HCT116 (cell line): ENCODE measurements at regions not wholly inside any gene's neighbourhood (a gene's known extent, or its start where the extent isn't known, plus 50 kb on each side); places are given as distances from the start of the nearest gene placed in this dataset.

ENCODE experiments used
- ATAC-seq: fragments of 200-7000 bp; cut with Tn5 transposase; 2 replicates; pipeline ENCODE4 v1.9.1; 2020; ENCODE audit warnings: mild to moderate bottlenecking, moderate library complexity
- BruUV-seq: library from RNA; stranded (reverse); fragments of 400-500 nt; replicated peaks from 2 replicates; lab custom pipeline; 2021; lab: Mats Ljungman, UMichigan
- CTCF ChIA-PET: fragments of 300-600 bp; sonication (Branson Sonifier 250); formaldehyde crosslinking; loops from one replicate; lab custom pipeline; 2021; ENCODE audit warnings: antibody characterized with exemption; lab: Charles Lee
- POLR2A ChIA-PET: fragments of 300-600, 350-600 bp; sonication (Branson Sonifier 250); formaldehyde crosslinking; loops from one replicate; lab custom pipeline; 2021; ENCODE audit warnings: antibody characterized with exemption; lab: Charles Lee
- RAD21 ChIA-PET, 2 experiments: fragments of 300-600 bp; sonication (Branson Sonifier 250); formaldehyde crosslinking; loops; one replicate each; lab custom pipeline; 2023; ENCODE audit warnings: low total read pairs in 2 of 2; ENCODE audit not compliant: uncharacterized antibody in 2 of 2, unreplicated experiment in 2 of 2, low non-redundant PET in 1 of 2; lab: Charles Lee
- DNase-seq: peaks from one replicate; pipeline ENCODE4 v3.0.0-alpha.2; 2010; ENCODE audit warnings: low read depth, low spot score
- H2AFZ ChIP-seq: fragments of 200-600 bp; shearing (Covaris generic), sonication (generic); 2 replicates; pipeline ENCODE4 v1.6.1; 2017; ENCODE audit warnings: low read depth, mixed run types, mixed read lengths, antibody characterized with exemption, low read length; ENCODE audit not compliant: poor library complexity, severe bottlenecking
- H3K27ac ChIP-seq: 2 replicates; pipeline ENCODE4 v1.5.1; 2012; ENCODE audit warnings: low read depth, low read length
- H3K27me3 ChIP-seq: fragments of 200-600 bp; sonication (generic); 2 replicates; pipeline ENCODE4 v1.6.1; 2016; ENCODE audit warnings: mixed run types, low read length, mixed read lengths; ENCODE audit not compliant: insufficient read depth
- H3K36me3 ChIP-seq, 2 experiments: fragments of 200-500 bp in 1 of 2; fragments of 200-600 bp in 1 of 2; sonication (Bioruptor generic) in 1 of 2; sonication (generic) in 1 of 2; 2 replicates each; pipeline versions ENCODE4 v1.5.1 to v1.6.1; 2014 to 2016; ENCODE audit warnings: low read length in 2 of 2, inconsistent platforms in 1 of 2, mixed read lengths in 1 of 2, mixed run types in 1 of 2; ENCODE audit not compliant: insufficient read depth in 2 of 2, control insufficient read depth in 1 of 2
- H3K4me1 ChIP-seq, 2 experiments: fragments of 200-600 bp in 1 of 2; sonication (generic) in 1 of 2; 2 replicates each; pipeline versions ENCODE4 v1.5.1 to v1.6.1; 2012 to 2017; ENCODE audit warnings: low read length in 2 of 2, inconsistent platforms in 1 of 2, mild to moderate bottlenecking in 1 of 2, mixed read lengths in 1 of 2, mixed run types in 1 of 2, moderate library complexity in 1 of 2; ENCODE audit not compliant: insufficient read depth in 2 of 2, control insufficient read depth in 1 of 2
- H3K4me2 ChIP-seq: fragments of 200-600 bp; sonication (generic); 2 replicates; pipeline ENCODE4 v1.6.1; 2017; ENCODE audit warnings: mixed run types, low read length, mixed read lengths
- H3K4me3 ChIP-seq, 2 experiments: fragments of 200-600 bp in 1 of 2; sonication (generic) in 1 of 2; replicated peaks in 1 of 2; 2 replicates each; pipeline ENCODE4 v1.5.1; 2011 to 2016; ENCODE audit warnings: low read length in 2 of 2, control low read depth in 1 of 2, low read depth in 1 of 2, mild to moderate bottlenecking in 1 of 2, mixed read lengths in 1 of 2, mixed run types in 1 of 2
- H3K79me2 ChIP-seq: fragments of 200-600 bp; sonication (generic); 2 replicates; pipeline ENCODE4 v1.6.1; 2017; ENCODE audit warnings: mild to moderate bottlenecking, mixed run types, low read length, moderate library complexity, mixed read lengths; ENCODE audit not compliant: insufficient read depth
- H3K9ac ChIP-seq: fragments of 200-600 bp; sonication (generic); 2 replicates; pipeline ENCODE4 v1.6.1; 2016; ENCODE audit warnings: low read length, mixed read lengths
- H3K9me2 ChIP-seq: fragments of 200-600 bp; sonication (generic), shearing (Covaris generic); 2 replicates; pipeline ENCODE4 v1.6.1; 2017; ENCODE audit warnings: mixed run types, mild to moderate bottlenecking, moderate library complexity; ENCODE audit not compliant: insufficient read depth
- H3K9me3 ChIP-seq, 2 experiments: fragments of 200-500 bp in 1 of 2; fragments of 200-600 bp in 1 of 2; sonication (Bioruptor generic) in 1 of 2; sonication (generic) in 1 of 2; 2 replicates each; pipeline ENCODE4 v1.6.1; 2014 to 2017; ENCODE audit warnings: low read length in 2 of 2, mixed read lengths in 2 of 2, inconsistent platforms in 1 of 2, low read depth in 1 of 2, mild to moderate bottlenecking in 1 of 2, mixed run types in 1 of 2, moderate library complexity in 1 of 2; ENCODE audit not compliant: control insufficient read depth in 1 of 2, insufficient read depth in 1 of 2
- H4K20me1 ChIP-seq: fragments of 200-600 bp; sonication (generic), shearing (Covaris generic); 2 replicates; pipeline ENCODE4 v1.6.1; 2017; ENCODE audit warnings: mixed run types, mild to moderate bottlenecking, moderate library complexity; ENCODE audit not compliant: insufficient read depth
- CEBPB ChIP-seq: IDR thresholded peaks from 2 replicates; pipeline ENCODE4 v1.6.1; 2012; ENCODE audit warnings: low read depth
- EGR1 ChIP-seq: IDR thresholded peaks from 2 replicates; pipeline ENCODE4 v1.6.1; 2012; ENCODE audit warnings: low read depth
- ELF1 ChIP-seq: IDR thresholded peaks from 2 replicates; pipeline ENCODE4 v1.6.1; 2012; ENCODE audit warnings: low read depth, borderline replicate concordance
- EZH2 ChIP-seq: fragments of 200-600 bp; sonication (generic); IDR thresholded peaks from 2 replicates; pipeline ENCODE4 v1.6.1; 2017; ENCODE audit warnings: antibody characterized with exemption, mixed run types
- EZH2phosphoT487 ChIP-seq: fragments of 200-600 bp; IDR thresholded peaks from 2 replicates; pipeline ENCODE4 v1.6.1; 2018; ENCODE audit warnings: antibody characterized with exemption, borderline replicate concordance
- FOSL1 ChIP-seq: IDR thresholded peaks from 2 replicates; pipeline ENCODE4 v1.6.1; 2012; ENCODE audit warnings: low read depth
- JUND ChIP-seq: IDR thresholded peaks from 2 replicates; pipeline ENCODE4 v1.6.1; 2012
- POLR2A ChIP-seq: IDR thresholded peaks from 2 replicates; pipeline ENCODE4 v1.7.0; 2011; ENCODE audit warnings: borderline replicate concordance; ENCODE audit not compliant: insufficient read depth, insufficient read length; ENCODE audit errors: extremely low read depth
- RAD21 ChIP-seq: IDR thresholded peaks from 2 replicates; pipeline ENCODE4 v1.6.1; 2012; ENCODE audit warnings: low read depth, mild to moderate bottlenecking
- SIN3A ChIP-seq: IDR thresholded peaks from 2 replicates; pipeline ENCODE4 v1.6.1; 2012; ENCODE audit warnings: low read depth
- SP1 ChIP-seq: IDR thresholded peaks from 2 replicates; pipeline ENCODE4 v1.6.1; 2012; ENCODE audit warnings: low read depth
- SRF ChIP-seq: IDR thresholded peaks from 2 replicates; pipeline ENCODE4 v1.6.1; 2012; ENCODE audit warnings: low read depth
- ZFX ChIP-seq: fragments of 450-650 bp; IDR thresholded peaks from 2 replicates; pipeline ENCODE4 v1.6.1; 2017
- ZNF274 ChIP-seq: fragments of 200-500 bp; sonication (Bioruptor generic); IDR thresholded peaks from 2 replicates; pipeline ENCODE4 v1.6.1; 2014; ENCODE audit warnings: mild to moderate bottlenecking, low read depth, low read length, inconsistent platforms
- intact Hi-C: fragments of 100-400 bp; cut with micrococcal nuclease; formaldehyde crosslinking; loops from 2 replicates; pipeline ENCODE4 v1.10.0; 2022
- TF ChIP-seq, protein P1 (sequence below), 3 experiments: fragments of 200-600 bp in 1 of 3; sonication (generic) in 1 of 3; IDR thresholded peaks in 2 of 3; conservative IDR thresholded peaks in 1 of 3; 2 replicates each; pipeline ENCODE4 v1.5.1; 2012 to 2017; ENCODE audit warnings: low read depth in 2 of 3, low read length in 2 of 3, antibody characterized with exemption in 1 of 3, borderline replicate concordance in 1 of 3, control low read depth in 1 of 3, mild to moderate bottlenecking in 1 of 3, mixed read lengths in 1 of 3, mixed run types in 1 of 3, moderate library complexity in 1 of 3; ENCODE audit not compliant: insufficient read depth in 1 of 3
- TF ChIP-seq, protein P2 (sequence below): IDR thresholded peaks from 2 replicates; pipeline ENCODE4 v1.6.1; 2011; ENCODE audit warnings: mild to moderate bottlenecking, low read length, moderate library complexity; ENCODE audit not compliant: insufficient replicate concordance; ENCODE audit errors: extremely low read depth
- TF ChIP-seq, protein P3 (sequence below): IDR thresholded peaks from 2 replicates; pipeline ENCODE4 v1.6.1; 2012; ENCODE audit warnings: low read depth
- TF ChIP-seq, protein P4 (sequence below): IDR thresholded peaks from 2 replicates; pipeline ENCODE4 v1.6.1; 2012

DNA sequence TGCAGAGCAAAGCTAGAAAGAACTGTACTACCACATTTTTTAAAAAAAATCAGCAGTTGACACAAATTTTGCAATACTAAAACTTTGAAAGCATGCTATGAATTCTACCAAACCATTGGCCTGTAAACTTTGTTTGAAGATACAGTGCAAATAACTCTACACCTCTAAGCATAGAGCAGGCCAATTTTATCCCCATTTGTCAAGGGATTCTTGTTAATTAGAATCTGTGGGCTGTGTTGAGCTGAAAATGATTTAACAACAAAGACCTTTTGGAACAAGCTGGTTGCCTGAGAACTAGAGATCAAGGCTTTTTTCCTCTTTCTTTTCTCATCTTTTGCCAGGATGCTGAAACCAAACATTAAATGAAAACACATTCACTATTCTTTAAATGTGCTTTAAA is 886.0 kb upstream of the CDH2 start:
- ChIA-PET RAD21 (no interaction called here), POLR2A (no interaction called here)
- H3K27me3 ChIP-seq, result no peaks in the 10 kb centered on the region

More for the DNA sequence above, 886.0 kb upstream of the CDH2 start:
- no peak overlapping the region for H2AFZ ChIP-seq
- BruUV-seq, result no TSS peak
- no peak overlapping the region for H3K4me3 ChIP-seq
- DNase-seq (no peak), ATAC-seq (no peak)
- CTCF ChIA-PET, result interaction anchor here (0.6 kb wide), 1 partner anchor 626 kb away, joined by 3 read pairs; no protein-coding TSS in a partner anchor
- H3K4me2 ChIP-seq, result no peak overlapping the region
- intact Hi-C loops, result no loop called here
- H3K9me2 ChIP-seq, result no peaks in the 10 kb centered on the region
- H3K27ac ChIP-seq, result no peak overlapping the region
- no peaks in the 10 kb centered on the region; a peak in 1 of 4 replicates for H3K9me3 ChIP-seq
- no peaks in the 10 kb centered on the region for H3K36me3 ChIP-seq
- no peak overlapping the region for H3K9ac ChIP-seq
- no peaks in the 10 kb centered on the region for H4K20me1 ChIP-seq
- H3K79me2 ChIP-seq, result no peaks in the 10 kb centered on the region
- TF ChIP-seq, protein P1, sequence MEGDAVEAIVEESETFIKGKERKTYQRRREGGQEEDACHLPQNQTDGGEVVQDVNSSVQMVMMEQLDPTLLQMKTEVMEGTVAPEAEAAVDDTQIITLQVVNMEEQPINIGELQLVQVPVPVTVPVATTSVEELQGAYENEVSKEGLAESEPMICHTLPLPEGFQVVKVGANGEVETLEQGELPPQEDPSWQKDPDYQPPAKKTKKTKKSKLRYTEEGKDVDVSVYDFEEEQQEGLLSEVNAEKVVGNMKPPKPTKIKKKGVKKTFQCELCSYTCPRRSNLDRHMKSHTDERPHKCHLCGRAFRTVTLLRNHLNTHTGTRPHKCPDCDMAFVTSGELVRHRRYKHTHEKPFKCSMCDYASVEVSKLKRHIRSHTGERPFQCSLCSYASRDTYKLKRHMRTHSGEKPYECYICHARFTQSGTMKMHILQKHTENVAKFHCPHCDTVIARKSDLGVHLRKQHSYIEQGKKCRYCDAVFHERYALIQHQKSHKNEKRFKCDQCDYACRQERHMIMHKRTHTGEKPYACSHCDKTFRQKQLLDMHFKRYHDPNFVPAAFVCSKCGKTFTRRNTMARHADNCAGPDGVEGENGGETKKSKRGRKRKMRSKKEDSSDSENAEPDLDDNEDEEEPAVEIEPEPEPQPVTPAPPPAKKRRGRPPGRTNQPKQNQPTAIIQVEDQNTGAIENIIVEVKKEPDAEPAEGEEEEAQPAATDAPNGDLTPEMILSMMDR (IDR thresholded peaks at IDR 0.05 in 2 of 3, conservative IDR thresholded peaks at IDR 0.05 in 1 of 3; ENCODE audit: borderline replicate concordance in 1 of 3, insufficient read depth in 1 of 3, low read depth in 2 of 3, low read length in 2 of 3), result no peak
- TF ChIP-seq EZH2 (no peak), FOSL1 (no peak), EGR1 (no peak), SRF (no peak), SIN3A (no peak), ZFX (no peak), SP1 (no peak), POLR2A (no peak), CEBPB (no peak), RAD21 (no peak), JUND (no peak), EZH2phosphoT487 (no peak), ELF1 (no peak), ZNF274 (no peak)
- TF ChIP-seq, protein P2, sequence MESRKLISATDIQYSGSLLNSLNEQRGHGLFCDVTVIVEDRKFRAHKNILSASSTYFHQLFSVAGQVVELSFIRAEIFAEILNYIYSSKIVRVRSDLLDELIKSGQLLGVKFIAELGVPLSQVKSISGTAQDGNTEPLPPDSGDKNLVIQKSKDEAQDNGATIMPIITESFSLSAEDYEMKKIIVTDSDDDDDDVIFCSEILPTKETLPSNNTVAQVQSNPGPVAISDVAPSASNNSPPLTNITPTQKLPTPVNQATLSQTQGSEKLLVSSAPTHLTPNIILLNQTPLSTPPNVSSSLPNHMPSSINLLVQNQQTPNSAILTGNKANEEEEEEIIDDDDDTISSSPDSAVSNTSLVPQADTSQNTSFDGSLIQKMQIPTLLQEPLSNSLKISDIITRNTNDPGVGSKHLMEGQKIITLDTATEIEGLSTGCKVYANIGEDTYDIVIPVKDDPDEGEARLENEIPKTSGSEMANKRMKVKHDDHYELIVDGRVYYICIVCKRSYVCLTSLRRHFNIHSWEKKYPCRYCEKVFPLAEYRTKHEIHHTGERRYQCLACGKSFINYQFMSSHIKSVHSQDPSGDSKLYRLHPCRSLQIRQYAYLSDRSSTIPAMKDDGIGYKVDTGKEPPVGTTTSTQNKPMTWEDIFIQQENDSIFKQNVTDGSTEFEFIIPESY, result no peak
- TF ChIP-seq, protein P3, sequence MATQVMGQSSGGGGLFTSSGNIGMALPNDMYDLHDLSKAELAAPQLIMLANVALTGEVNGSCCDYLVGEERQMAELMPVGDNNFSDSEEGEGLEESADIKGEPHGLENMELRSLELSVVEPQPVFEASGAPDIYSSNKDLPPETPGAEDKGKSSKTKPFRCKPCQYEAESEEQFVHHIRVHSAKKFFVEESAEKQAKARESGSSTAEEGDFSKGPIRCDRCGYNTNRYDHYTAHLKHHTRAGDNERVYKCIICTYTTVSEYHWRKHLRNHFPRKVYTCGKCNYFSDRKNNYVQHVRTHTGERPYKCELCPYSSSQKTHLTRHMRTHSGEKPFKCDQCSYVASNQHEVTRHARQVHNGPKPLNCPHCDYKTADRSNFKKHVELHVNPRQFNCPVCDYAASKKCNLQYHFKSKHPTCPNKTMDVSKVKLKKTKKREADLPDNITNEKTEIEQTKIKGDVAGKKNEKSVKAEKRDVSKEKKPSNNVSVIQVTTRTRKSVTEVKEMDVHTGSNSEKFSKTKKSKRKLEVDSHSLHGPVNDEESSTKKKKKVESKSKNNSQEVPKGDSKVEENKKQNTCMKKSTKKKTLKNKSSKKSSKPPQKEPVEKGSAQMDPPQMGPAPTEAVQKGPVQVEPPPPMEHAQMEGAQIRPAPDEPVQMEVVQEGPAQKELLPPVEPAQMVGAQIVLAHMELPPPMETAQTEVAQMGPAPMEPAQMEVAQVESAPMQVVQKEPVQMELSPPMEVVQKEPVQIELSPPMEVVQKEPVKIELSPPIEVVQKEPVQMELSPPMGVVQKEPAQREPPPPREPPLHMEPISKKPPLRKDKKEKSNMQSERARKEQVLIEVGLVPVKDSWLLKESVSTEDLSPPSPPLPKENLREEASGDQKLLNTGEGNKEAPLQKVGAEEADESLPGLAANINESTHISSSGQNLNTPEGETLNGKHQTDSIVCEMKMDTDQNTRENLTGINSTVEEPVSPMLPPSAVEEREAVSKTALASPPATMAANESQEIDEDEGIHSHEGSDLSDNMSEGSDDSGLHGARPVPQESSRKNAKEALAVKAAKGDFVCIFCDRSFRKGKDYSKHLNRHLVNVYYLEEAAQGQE, result no peak
- TF ChIP-seq, protein P4, sequence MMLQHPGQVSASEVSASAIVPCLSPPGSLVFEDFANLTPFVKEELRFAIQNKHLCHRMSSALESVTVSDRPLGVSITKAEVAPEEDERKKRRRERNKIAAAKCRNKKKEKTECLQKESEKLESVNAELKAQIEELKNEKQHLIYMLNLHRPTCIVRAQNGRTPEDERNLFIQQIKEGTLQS, result no peak
- no peaks in the 10 kb centered on the region for H3K4me1 ChIP-seq
